OCI-LY1 (cell line): ENCODE measurements at regions not wholly inside any gene's neighbourhood (a gene's known extent, or its start where the extent isn't known, plus 50 kb on each side); places are given as distances from the start of the nearest gene placed in this dataset.

Experiments
- CTCF ChIP-seq: fragments of 200-600 bp; sonication (generic), shearing (Covaris generic); IDR thresholded peaks from 2 replicates; pipeline ENCODE4 v1.5.1; 2017; ENCODE audit warnings: mild to moderate bottlenecking, antibody characterized with exemption, low read length, moderate library complexity, mixed read lengths
- EZH2 ChIP-seq: fragments of 200-600 bp; sonication (generic), shearing (Covaris generic); IDR thresholded peaks from 2 replicates; pipeline ENCODE4 v1.8.0; 2017; ENCODE audit warnings: borderline replicate concordance, mixed run types, mild to moderate bottlenecking, antibody characterized with exemption, low read length, moderate library complexity, mixed read lengths

GRCh38 chr9:12424243-12424642 is 268.9 kb upstream of the TYRP1 start:
- TF ChIP-seq EZH2 (no peak), CTCF (no peak)
